ENCODE measurements at regions not wholly inside any gene's neighbourhood (a gene's known extent, or its start where the extent isn't known, plus 50 kb on each side); places are given as distances from the start of the nearest gene placed in this dataset.

DNA sequence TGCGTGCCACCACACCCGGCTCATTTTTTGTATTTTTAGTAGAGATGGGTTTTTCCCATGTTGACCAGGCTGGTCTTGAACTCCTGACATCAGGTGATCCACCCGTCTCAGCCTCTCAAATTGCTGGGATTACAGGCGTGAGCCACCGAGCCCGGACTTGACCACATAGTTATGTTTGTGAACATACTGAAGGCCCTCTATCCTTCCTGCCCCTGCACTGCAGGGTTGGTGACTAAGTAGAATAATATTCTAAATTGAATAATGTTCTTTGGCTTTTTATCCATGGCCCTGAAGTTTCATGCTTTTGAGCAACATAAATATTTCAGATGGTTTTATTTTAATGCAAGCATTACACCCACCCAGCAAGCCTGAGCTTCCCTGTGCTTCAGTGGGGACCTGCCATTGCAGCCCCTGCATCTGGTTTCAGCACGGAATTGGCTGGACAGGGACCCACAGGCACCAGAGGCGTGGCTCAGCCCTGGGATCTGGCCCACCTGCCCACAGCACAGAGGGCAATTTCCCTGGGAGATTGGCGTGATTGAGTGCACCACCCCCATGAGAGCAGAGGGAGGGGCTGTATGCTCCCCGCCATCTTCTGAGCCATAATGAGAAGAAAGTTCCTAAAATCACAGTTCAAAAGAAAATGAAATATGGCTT lies 460.5 kb downstream of the BRD1 start:
- in situ Hi-C loops (cut with HindIII; ENCODE audit: low pct_unique_long_range_greater_than_20kb, low sequenced_read_pairs): no loop called here

DNA sequence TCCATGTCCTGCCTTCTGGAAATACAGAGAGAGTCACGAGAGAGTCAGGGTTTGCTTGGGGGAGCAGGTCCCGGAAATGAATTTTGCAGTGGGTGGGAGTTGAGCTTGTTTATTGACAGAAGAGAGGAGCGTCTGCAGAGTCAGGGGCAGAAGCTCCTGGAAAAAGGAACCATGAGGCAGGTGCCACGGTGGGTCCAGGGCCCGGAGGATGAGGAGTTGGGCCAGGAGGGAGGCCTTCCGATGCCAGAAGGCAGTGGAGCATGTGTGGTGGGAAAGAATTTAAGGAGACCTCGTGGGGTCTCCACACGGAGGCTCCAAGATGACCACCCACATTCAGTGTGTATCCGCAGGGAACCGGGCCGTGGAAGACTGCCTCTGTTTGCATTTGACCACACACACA lies 461.2 kb downstream of the BRD1 start:
- in situ Hi-C loops (cut with HindIII; ENCODE audit: low pct_unique_long_range_greater_than_20kb, low sequenced_read_pairs): no loop called here
- DNase-seq (ENCODE audit: low read depth, low spot score) (no peak), ATAC-seq (no peak)
- intact Hi-C loops (cut with micrococcal nuclease; ENCODE audit: unreplicated experiment): no loop called here
- Histone ChIP-seq H3K36me3 (ENCODE audit: control insufficient read depth, insufficient read depth, low read length) (no peaks in the 10 kb centered on the region), H3K9me3 (ENCODE audit: control insufficient read depth, insufficient read depth, low read depth, low read length) (no peaks in the 10 kb centered on the region), H3K4me1 (ENCODE audit: control insufficient read depth, insufficient read depth, low read length) (no peaks in the 10 kb centered on the region; the same call in 1 of the 2 replicates), H3K27me3 (ENCODE audit: control insufficient read depth, insufficient read depth, low read length) (no peaks in the 10 kb centered on the region), H3K27ac (ENCODE audit: low read length) (no peak overlapping the region), H3K4me3 (ENCODE audit: low read depth in 2 of 2, low read length in 2 of 2) (no peak overlapping the region)
- POLR2A ChIA-PET: no interaction called here
- no TSS peak for BruUV-seq (replicated peaks)
- CTCF ChIA-PET: no interaction called here
- TF ChIP-seq, protein P1, sequence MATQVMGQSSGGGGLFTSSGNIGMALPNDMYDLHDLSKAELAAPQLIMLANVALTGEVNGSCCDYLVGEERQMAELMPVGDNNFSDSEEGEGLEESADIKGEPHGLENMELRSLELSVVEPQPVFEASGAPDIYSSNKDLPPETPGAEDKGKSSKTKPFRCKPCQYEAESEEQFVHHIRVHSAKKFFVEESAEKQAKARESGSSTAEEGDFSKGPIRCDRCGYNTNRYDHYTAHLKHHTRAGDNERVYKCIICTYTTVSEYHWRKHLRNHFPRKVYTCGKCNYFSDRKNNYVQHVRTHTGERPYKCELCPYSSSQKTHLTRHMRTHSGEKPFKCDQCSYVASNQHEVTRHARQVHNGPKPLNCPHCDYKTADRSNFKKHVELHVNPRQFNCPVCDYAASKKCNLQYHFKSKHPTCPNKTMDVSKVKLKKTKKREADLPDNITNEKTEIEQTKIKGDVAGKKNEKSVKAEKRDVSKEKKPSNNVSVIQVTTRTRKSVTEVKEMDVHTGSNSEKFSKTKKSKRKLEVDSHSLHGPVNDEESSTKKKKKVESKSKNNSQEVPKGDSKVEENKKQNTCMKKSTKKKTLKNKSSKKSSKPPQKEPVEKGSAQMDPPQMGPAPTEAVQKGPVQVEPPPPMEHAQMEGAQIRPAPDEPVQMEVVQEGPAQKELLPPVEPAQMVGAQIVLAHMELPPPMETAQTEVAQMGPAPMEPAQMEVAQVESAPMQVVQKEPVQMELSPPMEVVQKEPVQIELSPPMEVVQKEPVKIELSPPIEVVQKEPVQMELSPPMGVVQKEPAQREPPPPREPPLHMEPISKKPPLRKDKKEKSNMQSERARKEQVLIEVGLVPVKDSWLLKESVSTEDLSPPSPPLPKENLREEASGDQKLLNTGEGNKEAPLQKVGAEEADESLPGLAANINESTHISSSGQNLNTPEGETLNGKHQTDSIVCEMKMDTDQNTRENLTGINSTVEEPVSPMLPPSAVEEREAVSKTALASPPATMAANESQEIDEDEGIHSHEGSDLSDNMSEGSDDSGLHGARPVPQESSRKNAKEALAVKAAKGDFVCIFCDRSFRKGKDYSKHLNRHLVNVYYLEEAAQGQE (IDR thresholded peaks at IDR 0.05; ENCODE audit: insufficient read depth in 1 of 2, low read depth in 2 of 2, low read length in 1 of 2): no peak
- TF ChIP-seq TCF7L2 (IDR thresholded peaks at IDR 0.05; ENCODE audit: low read depth, low read length): no peak
- TF ChIP-seq, protein P2, sequence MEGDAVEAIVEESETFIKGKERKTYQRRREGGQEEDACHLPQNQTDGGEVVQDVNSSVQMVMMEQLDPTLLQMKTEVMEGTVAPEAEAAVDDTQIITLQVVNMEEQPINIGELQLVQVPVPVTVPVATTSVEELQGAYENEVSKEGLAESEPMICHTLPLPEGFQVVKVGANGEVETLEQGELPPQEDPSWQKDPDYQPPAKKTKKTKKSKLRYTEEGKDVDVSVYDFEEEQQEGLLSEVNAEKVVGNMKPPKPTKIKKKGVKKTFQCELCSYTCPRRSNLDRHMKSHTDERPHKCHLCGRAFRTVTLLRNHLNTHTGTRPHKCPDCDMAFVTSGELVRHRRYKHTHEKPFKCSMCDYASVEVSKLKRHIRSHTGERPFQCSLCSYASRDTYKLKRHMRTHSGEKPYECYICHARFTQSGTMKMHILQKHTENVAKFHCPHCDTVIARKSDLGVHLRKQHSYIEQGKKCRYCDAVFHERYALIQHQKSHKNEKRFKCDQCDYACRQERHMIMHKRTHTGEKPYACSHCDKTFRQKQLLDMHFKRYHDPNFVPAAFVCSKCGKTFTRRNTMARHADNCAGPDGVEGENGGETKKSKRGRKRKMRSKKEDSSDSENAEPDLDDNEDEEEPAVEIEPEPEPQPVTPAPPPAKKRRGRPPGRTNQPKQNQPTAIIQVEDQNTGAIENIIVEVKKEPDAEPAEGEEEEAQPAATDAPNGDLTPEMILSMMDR (IDR thresholded peaks at IDR 0.05): no peak
- no peak for TF ChIP-seq POLR2AphosphoS5 (IDR thresholded peaks at IDR 0.05; ENCODE audit: low read depth, low read length)
- no peak for TF ChIP-seq SIN3A (IDR thresholded peaks at IDR 0.05; ENCODE audit: borderline replicate concordance, insufficient read depth, low read depth, low read length)

More for the DNA sequence above, 460.5 kb downstream of the BRD1 start:
- DNase-seq (ENCODE audit: low read depth, low spot score) (no peak), ATAC-seq (no peak)
- BruUV-seq (replicated peaks): no TSS peak
- intact Hi-C loops (cut with micrococcal nuclease; ENCODE audit: unreplicated experiment): no loop called here
- H3K27ac ChIP-seq (ENCODE audit: low read length): no peak overlapping the region
- POLR2A ChIA-PET: no interaction called here
- H3K27me3 ChIP-seq (ENCODE audit: control insufficient read depth, insufficient read depth, low read length): no peaks in the 10 kb centered on the region
- H3K4me3 ChIP-seq (ENCODE audit: low read depth in 2 of 2, low read length in 2 of 2): no peak overlapping the region
- no peaks in the 10 kb centered on the region for H3K9me3 ChIP-seq (ENCODE audit: control insufficient read depth, insufficient read depth, low read depth, low read length)
- no peaks in the 10 kb centered on the region; the same call in 1 of the 2 replicates for H3K4me1 ChIP-seq (ENCODE audit: control insufficient read depth, insufficient read depth, low read length)
- CTCF ChIA-PET: no interaction called here
- H3K36me3 ChIP-seq (ENCODE audit: control insufficient read depth, insufficient read depth, low read length): no peaks in the 10 kb centered on the region
- TF ChIP-seq POLR2AphosphoS5 (IDR thresholded peaks at IDR 0.05; ENCODE audit: low read depth, low read length): no peak
- no peak for TF ChIP-seq SIN3A (IDR thresholded peaks at IDR 0.05; ENCODE audit: borderline replicate concordance, insufficient read depth, low read depth, low read length)
- TF ChIP-seq, protein P1 (IDR thresholded peaks at IDR 0.05; ENCODE audit: insufficient read depth in 1 of 2, low read depth in 2 of 2, low read length in 1 of 2): peak; percentile 61 to 68; a peak in 3 of 4 replicates

Measured in Panc1 (cell line).